Activated CD4-positive, alpha-beta T cell treated with anti-CD3 and anti-CD28 coated beads, Interleukin-2, amount 10 ng/mL, durations not matched to agents 24 days and 14 days (primary cell): ENCODE measurements at regions not wholly inside any gene's neighbourhood (a gene's known extent, or its start where the extent isn't known, plus 50 kb on each side); places are given as distances from the start of the nearest gene placed in this dataset.

Experiments
- DNase-seq: peaks from one replicate; pipeline ENCODE4 v3.0.0; 2022
- H3K27ac Mint-ChIP-seq: one replicate; pipeline ENCODE4 v1.8.0; 2022; ENCODE audit warnings: mild to moderate bottlenecking, mixed read lengths
- H3K27me3 Mint-ChIP-seq: one replicate; pipeline ENCODE4 v1.8.0; 2022; ENCODE audit warnings: mixed read lengths
- H3K36me3 Mint-ChIP-seq: one replicate; pipeline ENCODE4 v1.8.0; 2022; ENCODE audit warnings: low read depth, mild to moderate bottlenecking, mixed read lengths
- H3K4me1 Mint-ChIP-seq: one replicate; pipeline ENCODE4 v1.8.0; 2021; ENCODE audit warnings: mixed read lengths
- H3K4me3 Mint-ChIP-seq: one replicate; pipeline ENCODE4 v1.8.0; 2022; ENCODE audit warnings: mild to moderate bottlenecking, moderate library complexity, mixed read lengths
- H3K9me3 Mint-ChIP-seq: one replicate; pipeline ENCODE4 v1.8.0; 2021; ENCODE audit warnings: mixed read lengths
- intact Hi-C: fragments of 100-400 bp; cut with micrococcal nuclease; formaldehyde crosslinking; loops from one replicate; pipeline ENCODE4 v1.15.1; 2023

DNA sequence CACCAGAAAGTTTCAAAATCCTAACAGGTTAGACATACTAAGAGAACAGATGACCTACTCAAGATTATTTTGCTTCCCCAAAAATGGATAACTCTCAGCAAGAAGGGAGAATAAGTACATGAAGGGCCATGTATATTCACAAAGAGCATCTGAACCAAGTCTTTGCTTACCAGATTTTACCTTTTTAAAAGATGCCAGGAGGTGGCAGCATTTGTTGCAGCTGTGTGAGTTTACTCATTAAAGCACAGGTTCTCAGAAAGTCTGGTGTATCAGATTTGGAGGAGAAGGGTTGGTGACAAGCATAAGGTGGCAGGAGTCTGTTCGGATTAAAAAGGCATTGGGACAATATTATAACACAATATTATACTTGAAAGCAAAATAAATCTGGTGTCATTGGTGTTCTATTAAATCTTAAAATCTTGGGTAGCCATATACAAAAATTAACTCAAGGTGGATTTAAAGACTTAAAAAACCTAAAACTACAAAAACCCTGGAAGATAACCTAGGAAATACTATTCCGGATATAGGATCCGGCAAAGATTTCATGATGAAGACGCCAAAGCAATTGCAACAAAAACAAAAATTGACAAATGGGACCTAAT is 51.3 kb upstream of the NFKB1 start:
- H3K27ac Mint-ChIP-seq = no peak overlapping the region
- H3K27me3 Mint-ChIP-seq = no peaks in the 10 kb centered on the region
- DNase-seq = peak; percentile 89
- intact Hi-C loops = loop anchor here (1.0 to 5.0 kb wide), 5 partner anchors 51 to 642 kb away; partner anchors contain the start of genes MANBA and NFKB1
- no peaks in the 10 kb centered on the region for H3K36me3 Mint-ChIP-seq
- H3K4me3 Mint-ChIP-seq = no peak overlapping the region
- H3K9me3 Mint-ChIP-seq = no peaks in the 10 kb centered on the region
- peaks cover 42% of the 10 kb centered on the region for H3K4me1 Mint-ChIP-seq

DNA sequence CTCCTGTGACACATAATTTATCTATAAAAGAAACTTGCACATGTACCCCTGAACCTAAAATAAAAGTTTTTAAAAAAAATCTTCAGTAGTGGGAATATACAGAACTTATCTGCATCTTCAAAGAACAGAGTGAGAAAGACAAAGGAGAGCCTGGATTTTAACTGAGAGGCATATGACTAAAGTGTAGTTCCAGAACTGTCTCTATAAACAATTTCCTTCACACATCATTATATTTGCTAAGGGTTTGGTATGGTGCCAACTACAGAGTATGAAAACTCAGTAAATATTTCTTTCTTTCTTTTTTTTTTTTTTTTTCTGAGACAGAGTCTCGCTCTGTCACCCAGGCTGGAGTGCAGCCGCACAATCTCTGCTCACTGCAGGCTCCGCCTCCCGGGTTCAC is 49.9 kb upstream of the NFKB1 start:
- Mint-ChIP-seq H3K36me3 (no peaks in the 10 kb centered on the region), H3K4me1 (peaks cover 42% of the 10 kb centered on the region), H3K27me3 (no peaks in the 10 kb centered on the region), H3K4me3 (no peak overlapping the region), H3K9me3 (no peaks in the 10 kb centered on the region), H3K27ac (no peak overlapping the region)
- no peak for DNase-seq
- intact Hi-C loops = no loop called here
